MM.1S (cell line): ENCODE measurements at regions not wholly inside any gene's neighbourhood (a gene's known extent, or its start where the extent isn't known, plus 50 kb on each side); places are given as distances from the start of the nearest gene placed in this dataset.

Experiments
- DNase-seq: peaks from one replicate; pipeline ENCODE4 v3.0.0-alpha.2; 2015
- H2AFZ ChIP-seq: fragments of 300-600 bp; sonication (generic); 2 replicates; pipeline ENCODE4 v1.6.0; 2016; ENCODE audit warnings: antibody characterized with exemption, low read length
- H3F3A ChIP-seq: fragments of 300-600 bp; sonication (generic); 2 replicates; pipeline ENCODE4 v1.6.1; 2016; ENCODE audit warnings: mild to moderate bottlenecking, antibody characterized with exemption, low read length, moderate library complexity, mixed read lengths; ENCODE audit not compliant: insufficient read depth
- H3K27ac ChIP-seq: fragments of 300-600 bp; sonication (generic); 2 replicates; pipeline ENCODE4 v1.5.1; 2016; ENCODE audit warnings: mild to moderate bottlenecking, low read length
- H3K27me3 ChIP-seq: fragments of 300-600 bp; sonication (generic); replicated peaks from 2 replicates; pipeline ENCODE4 v1.6.0; 2016; ENCODE audit warnings: low read length; ENCODE audit not compliant: insufficient read depth
- H3K36me3 ChIP-seq: fragments of 300-600 bp; sonication (generic); replicated peaks from 2 replicates; pipeline ENCODE4 v1.6.1; 2016; ENCODE audit warnings: mild to moderate bottlenecking, low read length, mixed read lengths; ENCODE audit not compliant: insufficient read depth
- H3K4me1 ChIP-seq: fragments of 300-600 bp; sonication (generic); 2 replicates; pipeline ENCODE4 v1.6.1; 2016; ENCODE audit warnings: low read length, mixed read lengths
- H3K4me2 ChIP-seq: fragments of 300-600 bp; sonication (generic); 2 replicates; pipeline ENCODE4 v1.6.0; 2016; ENCODE audit warnings: low read depth, low read length
- H3K4me3 ChIP-seq: fragments of 300-600 bp; sonication (generic); 2 replicates; pipeline ENCODE4 v1.5.1; 2016; ENCODE audit warnings: low read length, mixed read lengths
- H3K79me2 ChIP-seq: fragments of 300-600 bp; sonication (generic); 2 replicates; pipeline ENCODE4 v1.6.1; 2016; ENCODE audit warnings: mixed run types, low read length, mixed read lengths
- H3K9ac ChIP-seq: fragments of 300-600 bp; sonication (generic); 2 replicates; pipeline ENCODE4 v1.6.1; 2016; ENCODE audit warnings: low read length, mixed read lengths
- H3K9me2 ChIP-seq: fragments of 300-600 bp; sonication (generic); replicated peaks from 2 replicates; pipeline ENCODE4 v1.6.1; 2016; ENCODE audit warnings: mild to moderate bottlenecking, low read length, mixed read lengths; ENCODE audit not compliant: insufficient read depth
- H3K9me3 ChIP-seq: fragments of 300-600 bp; sonication (generic); replicated peaks from 2 replicates; pipeline ENCODE4 v1.6.1; 2016; ENCODE audit warnings: mild to moderate bottlenecking, low read length, mixed read lengths; ENCODE audit not compliant: insufficient read depth
- H4K20me1 ChIP-seq: fragments of 300-600 bp; sonication (generic); 2 replicates; pipeline ENCODE4 v1.6.1; 2016; ENCODE audit warnings: mild to moderate bottlenecking, low read length, moderate library complexity, mixed read lengths; ENCODE audit not compliant: insufficient read depth
- EZH2 ChIP-seq: fragments of 300-600 bp; sonication (generic); optimal IDR thresholded peaks from 2 replicates; pipeline ENCODE3; 2017; ENCODE audit warnings: low read depth, mild to moderate bottlenecking, antibody characterized with exemption, low read length, mixed read lengths
- EZH2phosphoT487 ChIP-seq: fragments of 300-600 bp; sonication (generic); IDR thresholded peaks from 2 replicates; pipeline ENCODE4 v1.6.1; 2018; ENCODE audit warnings: antibody characterized with exemption, low read length
- TF ChIP-seq, protein P1 (sequence below): fragments of 300-600 bp; sonication (generic); IDR thresholded peaks from 2 replicates; pipeline ENCODE4 v1.5.1; 2016; ENCODE audit warnings: antibody characterized with exemption, low read length, mixed read lengths

DNA sequence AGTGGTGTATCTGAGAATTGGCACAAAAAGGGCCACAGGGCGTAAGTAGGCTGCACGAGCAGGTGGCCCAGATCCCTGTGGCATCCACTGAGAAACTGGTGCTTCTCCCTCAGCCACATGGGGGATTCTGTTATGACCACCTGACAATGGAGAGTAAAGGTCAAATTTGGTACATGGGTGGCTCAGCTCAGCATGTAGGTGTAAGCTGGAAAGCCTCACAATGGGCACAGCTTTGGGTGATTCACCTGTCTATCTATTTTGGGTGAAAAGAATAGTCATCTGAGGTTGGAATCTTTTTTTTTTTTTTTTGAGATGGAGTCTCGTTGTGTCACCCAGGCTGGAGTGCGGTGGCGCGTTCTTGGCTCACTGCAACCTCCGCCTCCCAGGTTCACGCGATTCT, 163.4 kb upstream of the TMEM260 start:
- no peak for DNase-seq
- no peaks in the 10 kb centered on the region for H3K27me3 ChIP-seq
- no peak overlapping the region for H3K27ac ChIP-seq
- no peaks in the 10 kb centered on the region for H3K9me3 ChIP-seq
- no peaks in the 10 kb centered on the region for H3K79me2 ChIP-seq
- no peaks in the 10 kb centered on the region for H3K4me1 ChIP-seq
- no peak overlapping the region for H3K4me3 ChIP-seq
- no peaks in the 10 kb centered on the region for H4K20me1 ChIP-seq
- no peaks in the 10 kb centered on the region for H3F3A ChIP-seq
- no peak for TF ChIP-seq EZH2phosphoT487
- H2AFZ ChIP-seq = no peak overlapping the region
- no peaks in the 10 kb centered on the region for H3K36me3 ChIP-seq
- no peaks in the 10 kb centered on the region for H3K9me2 ChIP-seq
- no peak overlapping the region for H3K9ac ChIP-seq
- H3K4me2 ChIP-seq = no peak overlapping the region

GRCh38 chr14:56417173-56417572, 162.4 kb upstream of the TMEM260 start:
- H3K27ac ChIP-seq = no peak overlapping the region
- H3K9me2 ChIP-seq = no peaks in the 10 kb centered on the region
- no peaks in the 10 kb centered on the region for H4K20me1 ChIP-seq
- no peaks in the 10 kb centered on the region for H3K79me2 ChIP-seq
- no peaks in the 10 kb centered on the region for H3F3A ChIP-seq
- H2AFZ ChIP-seq = no peak overlapping the region
- H3K27me3 ChIP-seq = no peaks in the 10 kb centered on the region
- no peaks in the 10 kb centered on the region for H3K9me3 ChIP-seq
- no peak overlapping the region for H3K4me2 ChIP-seq
- H3K4me1 ChIP-seq = no peaks in the 10 kb centered on the region
- H3K9ac ChIP-seq = no peak overlapping the region
- TF ChIP-seq EZH2phosphoT487 (no peak), EZH2 (no peak)
- TF ChIP-seq, protein P1, sequence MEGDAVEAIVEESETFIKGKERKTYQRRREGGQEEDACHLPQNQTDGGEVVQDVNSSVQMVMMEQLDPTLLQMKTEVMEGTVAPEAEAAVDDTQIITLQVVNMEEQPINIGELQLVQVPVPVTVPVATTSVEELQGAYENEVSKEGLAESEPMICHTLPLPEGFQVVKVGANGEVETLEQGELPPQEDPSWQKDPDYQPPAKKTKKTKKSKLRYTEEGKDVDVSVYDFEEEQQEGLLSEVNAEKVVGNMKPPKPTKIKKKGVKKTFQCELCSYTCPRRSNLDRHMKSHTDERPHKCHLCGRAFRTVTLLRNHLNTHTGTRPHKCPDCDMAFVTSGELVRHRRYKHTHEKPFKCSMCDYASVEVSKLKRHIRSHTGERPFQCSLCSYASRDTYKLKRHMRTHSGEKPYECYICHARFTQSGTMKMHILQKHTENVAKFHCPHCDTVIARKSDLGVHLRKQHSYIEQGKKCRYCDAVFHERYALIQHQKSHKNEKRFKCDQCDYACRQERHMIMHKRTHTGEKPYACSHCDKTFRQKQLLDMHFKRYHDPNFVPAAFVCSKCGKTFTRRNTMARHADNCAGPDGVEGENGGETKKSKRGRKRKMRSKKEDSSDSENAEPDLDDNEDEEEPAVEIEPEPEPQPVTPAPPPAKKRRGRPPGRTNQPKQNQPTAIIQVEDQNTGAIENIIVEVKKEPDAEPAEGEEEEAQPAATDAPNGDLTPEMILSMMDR = no peak
- no peak overlapping the region for H3K4me3 ChIP-seq
- no peaks in the 10 kb centered on the region for H3K36me3 ChIP-seq
- no peak for DNase-seq

- H3K27ac ChIP-seq = no peak overlapping the region
- H3K27me3 ChIP-seq = no peaks in the 10 kb centered on the region
- DNase-seq = no peak
- H3K36me3 ChIP-seq = no peaks in the 10 kb centered on the region
- TF ChIP-seq EZH2phosphoT487 (no peak), EZH2 (no peak)
- TF ChIP-seq, protein P1 = no peak
- H3K4me2 ChIP-seq = no peak overlapping the region
- H3K9me2 ChIP-seq = no peaks in the 10 kb centered on the region
- H3K4me1 ChIP-seq = no peaks in the 10 kb centered on the region
- no peak overlapping the region for H3K9ac ChIP-seq
- H2AFZ ChIP-seq = no peak overlapping the region
- H3K79me2 ChIP-seq = no peaks in the 10 kb centered on the region
- no peaks in the 10 kb centered on the region for H3F3A ChIP-seq
- H3K9me3 ChIP-seq = no peaks in the 10 kb centered on the region
- H3K4me3 ChIP-seq = no peak overlapping the region
- no peaks in the 10 kb centered on the region for H4K20me1 ChIP-seq
Measured at GRCh38 chr14:56419750-56420149, 159.8 kb upstream of the TMEM260 start.

GRCh38 chr14:56422221-56422620, 157.4 kb upstream of the TMEM260 start:
- no peak for TF ChIP-seq EZH2
- TF ChIP-seq, protein P1 = no peak
- no peaks in the 10 kb centered on the region for H3K9me3 ChIP-seq
- no peak overlapping the region for H3K9ac ChIP-seq
- no peak for DNase-seq
- H3F3A ChIP-seq = no peaks in the 10 kb centered on the region
- H3K4me2 ChIP-seq = no peak overlapping the region
- no peaks in the 10 kb centered on the region for H3K27me3 ChIP-seq
- no peaks in the 10 kb centered on the region for H3K79me2 ChIP-seq
- H4K20me1 ChIP-seq = no peaks in the 10 kb centered on the region
- H3K36me3 ChIP-seq = no peaks in the 10 kb centered on the region
- H3K27ac ChIP-seq = no peak overlapping the region
- no peaks in the 10 kb centered on the region for H3K9me2 ChIP-seq
- no peak overlapping the region for H2AFZ ChIP-seq
- no peaks in the 10 kb centered on the region for H3K4me1 ChIP-seq
- no peak overlapping the region for H3K4me3 ChIP-seq
